Lower leg skin (tissue), 4 donors: ENCODE measurements at regions not wholly inside any gene's neighbourhood (a gene's known extent, or its start where the extent isn't known, plus 50 kb on each side); places are given as distances from the start of the nearest gene placed in this dataset.

Experiments
- DNase-seq, 2 donors: peaks; one replicate each; pipeline ENCODE4 v3.0.0-alpha.2; 2019; ENCODE audit warnings: low spot score in 2 of 2
- H3K4me3 ChIP-seq: fragments of 200-600 bp; sonication (generic); 2 replicates; pipeline ENCODE4 v1.5.1; 2017; ENCODE audit warnings: mild to moderate bottlenecking, low read depth; ENCODE audit not compliant: poor library complexity, severe bottlenecking
- CTCF ChIP-seq, 3 donors: fragments of 450-650 bp; IDR thresholded peaks; one replicate each; pipeline ENCODE4 v1.5.1; 2016; ENCODE audit warnings: antibody characterized with exemption in 3 of 3, mild to moderate bottlenecking in 3 of 3, moderate library complexity in 2 of 3
- POLR2A ChIP-seq, 2 donors: fragments of 450-650 bp; IDR thresholded peaks; one replicate each; pipeline ENCODE4 v1.6.1; 2016 to 2017; ENCODE audit warnings: antibody characterized with exemption in 2 of 2, mild to moderate bottlenecking in 1 of 2, moderate library complexity in 1 of 2
- WGBS, 2 donors: methylation state at CpG; one replicate each; pipeline ENCODE4 v1.1.5; 2018; 5-methylcytosine and 5-hydroxymethylcytosine counted together
- intact Hi-C: fragments of 100-400 bp; cut with DNase I; formaldehyde crosslinking; loops from one replicate; pipeline ENCODE4 v1.15.0; 2023; ENCODE audit warnings: low total_unique reads

GRCh38 chr14:106556665-106557289 lies 1030.4 kb downstream of the TMEM121 start:
- 41 to 48% methylated on average over 13 of the region's 13 CpGs for WGBS, 2 donors
- no peak overlapping the region for H3K4me3 ChIP-seq
- intact Hi-C loops: no loop called here
- DNase-seq: peak in 1 of 2 donors; percentile 86
- TF ChIP-seq POLR2A (IDR thresholded peaks at IDR 0.05): no peak

- WGBS, 2 donors: 34 to 36% methylated on average over 6 of the region's 6 CpGs
- intact Hi-C loops: no loop called here
- TF ChIP-seq POLR2A (IDR thresholded peaks at IDR 0.05) (no peak), CTCF (IDR thresholded peaks at IDR 0.05) (no peak)
- no peak overlapping the region for H3K4me3 ChIP-seq
- DNase-seq: no peak
Measured at GRCh38 chr14:106562451-106562850, 1036.1 kb downstream of the TMEM121 start.

- TF ChIP-seq POLR2A (IDR thresholded peaks at IDR 0.05) (no peak), CTCF (IDR thresholded peaks at IDR 0.05) (no peak)
- intact Hi-C loops: no loop called here
- no peak for DNase-seq
Measured at GRCh38 chr14:106564058-106564643, 1037.8 kb downstream of the TMEM121 start.

GRCh38 chr14:106578481-106578880 lies 1052.1 kb downstream of the TMEM121 start:
- no peak overlapping the region for H3K4me3 ChIP-seq
- TF ChIP-seq CTCF (IDR thresholded peaks at IDR 0.05): no peak
- no peak for TF ChIP-seq POLR2A (IDR thresholded peaks at IDR 0.05)
- DNase-seq: no peak
- WGBS, 2 donors: 66 to 79% methylated on average over 11 of the region's 11 CpGs
- intact Hi-C loops: no loop called here

More at GRCh38 chr14:106564058-106564643, 1037.8 kb downstream of the TMEM121 start:
- 45 to 56% methylated on average over 14 of the region's 14 CpGs for WGBS, 2 donors
- H3K4me3 ChIP-seq: no peak overlapping the region

GRCh38 chr14:106579084-106579483 lies 1052.7 kb downstream of the TMEM121 start:
- intact Hi-C loops: no loop called here
- no peak overlapping the region for H3K4me3 ChIP-seq
- no peak for TF ChIP-seq CTCF (IDR thresholded peaks at IDR 0.05)
- TF ChIP-seq POLR2A (IDR thresholded peaks at IDR 0.05): no peak
- DNase-seq: no peak
- 69% methylated on average over 6 of the region's 6 CpGs for WGBS, 2 donors

- no peak for TF ChIP-seq CTCF (IDR thresholded peaks at IDR 0.05)
- no peak for DNase-seq
- intact Hi-C loops: no loop called here
- no peak overlapping the region for H3K4me3 ChIP-seq
- 64 to 66% methylated on average over 9 of the region's 9 CpGs for WGBS, 2 donors
Measured at GRCh38 chr14:106585692-106586091, 1059.3 kb downstream of the TMEM121 start.
